GM18511 (cell line): ENCODE measurements at regions not wholly inside any gene's neighbourhood (a gene's known extent, or its start where the extent isn't known, plus 50 kb on each side); places are given as distances from the start of the nearest gene placed in this dataset.

Source experiments
- ATAC-seq: cut with Tn5 transposase; IDR thresholded peaks from one replicate; pipeline ENCODE4 v1.9.1; 2021; ENCODE audit warnings: mild to moderate bottlenecking, moderate library complexity; ENCODE audit not compliant: unreplicated experiment

DNA sequence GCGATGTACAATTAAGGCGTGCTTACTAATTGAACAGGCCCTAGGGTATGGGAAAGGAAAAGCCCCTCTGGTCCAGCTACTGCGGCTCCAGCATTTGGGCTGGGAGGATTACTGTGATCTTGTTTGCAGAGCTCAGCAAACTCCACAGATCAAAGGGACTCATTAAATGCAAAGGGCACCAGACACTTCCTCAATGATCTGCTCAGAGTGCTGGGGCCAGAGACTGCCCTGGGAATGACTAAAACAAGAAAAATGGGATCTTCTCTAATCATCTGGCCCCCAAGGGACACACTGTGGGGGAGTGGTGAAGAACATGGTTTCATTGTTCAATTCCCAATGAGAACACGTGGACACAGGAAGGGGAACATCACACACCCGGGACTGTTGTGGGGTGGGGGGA, 85.0 kb downstream of the MARCHF4 start:
- no peak for ATAC-seq

DNA sequence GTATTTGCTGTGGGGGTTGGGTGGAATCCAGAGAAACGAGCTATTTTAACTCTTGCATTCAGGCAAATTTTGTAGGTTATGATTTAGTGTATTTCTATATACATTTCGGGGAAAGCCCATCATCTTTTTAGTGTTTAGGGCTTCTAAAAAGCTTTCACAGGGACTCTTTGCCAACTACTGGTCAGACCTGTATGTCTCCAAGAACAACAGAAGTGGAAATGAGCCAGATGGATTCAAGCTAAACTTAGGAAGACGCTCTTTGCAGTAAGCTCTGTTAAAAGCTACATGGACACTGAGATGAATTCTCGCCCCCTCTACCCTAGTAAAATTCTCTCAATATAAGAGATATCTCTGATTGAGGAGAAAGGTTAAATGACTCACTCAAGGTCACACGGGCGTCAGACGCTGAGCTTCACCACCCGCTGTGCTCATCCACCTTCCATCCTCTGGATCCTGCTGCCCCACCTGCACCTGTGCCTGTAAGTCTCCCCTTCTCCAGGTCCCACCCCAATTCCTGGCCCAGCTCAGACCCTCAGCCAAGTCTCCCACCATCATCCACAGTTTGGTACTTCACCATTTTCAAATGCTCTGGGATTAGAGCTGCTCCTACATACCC, 85.6 kb downstream of the MARCHF4 start:
- ATAC-seq = no peak

DNA sequence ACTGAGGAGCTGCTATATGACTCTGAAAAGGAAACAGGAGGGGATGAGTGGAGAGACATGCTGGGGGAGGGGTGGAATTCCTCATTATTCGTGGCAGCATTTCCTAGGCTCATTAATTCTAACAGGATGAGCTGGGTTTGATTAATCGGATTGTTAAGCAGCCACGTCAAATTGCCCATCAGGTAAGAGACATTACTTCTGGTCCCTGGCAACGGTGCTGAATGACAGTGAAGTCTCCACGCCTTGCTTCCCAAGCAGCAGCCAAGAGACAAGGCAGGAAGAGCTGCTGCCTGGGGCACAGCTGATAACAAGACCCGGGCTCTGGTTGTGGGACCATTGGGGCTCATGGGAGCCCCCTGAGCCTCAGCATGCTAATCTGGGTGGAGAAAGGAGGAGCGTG, 86.6 kb downstream of the MARCHF4 start:
- no peak for ATAC-seq

DNA sequence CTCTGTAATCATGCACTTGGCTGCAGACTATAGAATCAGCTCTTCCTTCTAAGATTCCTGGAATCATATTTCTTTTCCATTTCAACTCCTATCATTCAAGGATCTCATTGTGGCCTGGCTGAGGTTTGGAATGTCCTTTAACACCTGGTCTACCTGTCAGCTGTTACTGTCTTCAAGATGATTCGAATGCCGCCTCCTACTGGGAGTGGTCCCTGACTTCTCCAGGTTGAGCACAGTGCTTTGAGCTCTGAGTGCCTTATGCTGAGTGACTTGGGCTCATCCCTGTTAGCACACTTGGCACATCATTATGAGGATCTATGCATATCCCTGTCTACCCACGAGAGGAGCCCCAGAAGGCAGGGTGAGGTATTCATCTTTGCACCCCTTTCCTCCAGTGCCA, 87.6 kb downstream of the MARCHF4 start:
- no peak for ATAC-seq

DNA sequence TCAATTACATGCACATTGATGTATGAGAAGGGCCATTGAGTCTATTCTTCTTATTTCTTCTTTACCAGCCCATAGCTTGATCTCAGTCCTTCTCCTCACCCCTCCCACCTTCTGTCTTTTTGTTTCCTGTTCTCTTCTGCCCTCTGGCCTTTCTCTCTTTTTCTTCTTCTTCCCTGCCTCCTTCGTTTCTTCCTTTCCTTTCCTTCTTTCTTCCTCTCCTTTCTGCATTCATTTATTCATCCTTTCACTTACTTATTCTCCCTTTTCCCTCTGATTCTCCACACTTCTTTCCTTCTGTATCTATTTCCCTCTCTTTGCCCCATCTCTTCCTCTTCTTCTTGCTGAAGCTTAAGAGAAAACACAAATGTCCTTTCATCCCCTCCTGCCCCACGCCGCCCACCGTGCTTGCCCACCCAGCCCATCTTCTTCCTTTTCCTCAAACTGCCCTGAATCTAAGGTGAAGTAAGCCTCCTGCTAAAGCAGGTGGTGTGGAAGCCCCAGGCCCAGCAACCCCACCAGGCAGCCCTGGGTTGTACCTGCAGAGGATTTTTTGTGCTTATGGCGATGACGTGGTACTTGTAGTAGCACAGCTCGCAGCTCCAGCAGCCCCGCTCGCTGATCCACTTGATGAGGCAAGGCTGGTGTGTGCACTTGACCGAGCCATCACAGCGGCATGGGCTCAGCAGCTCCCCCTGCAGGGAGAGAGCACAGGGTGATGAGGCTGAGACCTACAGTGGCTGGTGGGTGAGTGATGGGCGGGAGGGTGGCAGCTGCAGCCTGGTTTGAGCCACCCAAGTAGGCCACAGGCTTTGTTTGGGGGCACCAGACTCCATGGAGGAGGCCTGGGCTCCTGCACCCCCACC, 89.0 kb downstream of the MARCHF4 start:
- ATAC-seq = peak; percentile 81

DNA sequence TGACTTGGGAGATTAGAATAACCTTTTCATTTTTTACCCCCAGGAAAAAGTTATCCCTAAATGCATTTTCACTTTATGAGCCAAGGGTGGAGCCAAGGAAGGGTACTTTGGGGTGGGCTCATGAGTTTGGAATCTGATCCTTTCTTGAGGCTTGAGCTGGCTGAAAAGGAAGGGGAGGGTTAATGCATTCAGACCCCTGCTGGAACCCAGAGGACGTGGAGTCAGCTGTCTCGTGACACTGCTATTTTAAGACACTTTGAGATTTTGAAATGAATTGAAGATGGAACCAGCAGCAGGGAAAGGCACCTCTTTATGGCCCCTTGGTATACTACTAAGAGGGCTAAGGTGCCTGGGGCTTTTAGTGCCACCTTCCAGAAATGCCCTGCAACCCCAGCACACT, 90.4 kb downstream of the MARCHF4 start:
- ATAC-seq = no peak

DNA sequence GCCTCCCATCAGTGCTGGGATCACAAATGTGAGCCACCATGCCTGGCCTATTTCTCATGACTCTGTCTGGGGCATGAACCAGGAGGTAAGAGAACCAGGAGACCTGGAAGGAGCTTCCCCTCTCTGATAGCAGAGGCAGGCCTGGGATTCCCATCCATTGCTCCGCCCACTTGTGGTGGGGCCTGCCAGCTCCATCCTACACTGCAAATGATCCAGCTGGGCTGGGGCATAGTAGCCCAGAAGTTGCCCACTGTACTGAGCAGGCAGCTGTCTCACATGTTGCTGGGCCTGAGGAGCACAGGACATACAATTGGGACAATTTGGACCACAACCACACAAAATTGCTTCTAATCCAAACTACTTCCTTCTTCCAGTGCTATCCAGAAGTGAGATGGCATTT, 91.0 kb downstream of the MARCHF4 start:
- ATAC-seq = no peak

DNA sequence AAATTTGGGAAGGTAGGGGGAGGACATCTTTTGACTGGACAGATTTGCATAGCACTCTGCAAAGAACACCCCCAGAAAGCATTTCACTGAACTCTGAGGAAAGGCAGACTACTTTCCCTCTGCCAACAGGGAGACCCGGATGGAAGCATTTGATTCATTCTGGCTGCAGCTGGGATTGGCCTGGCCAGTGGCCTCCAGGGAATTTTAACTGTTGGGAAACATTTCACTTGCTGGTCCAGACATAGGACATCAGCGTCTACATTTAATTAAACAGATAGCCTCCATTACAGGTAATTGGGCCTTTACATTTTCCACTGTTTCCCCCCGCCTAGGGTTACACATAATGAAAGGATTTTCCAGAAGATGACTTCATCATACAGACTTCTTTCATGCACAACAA, 92.8 kb downstream of the MARCHF4 start:
- ATAC-seq = no peak

DNA sequence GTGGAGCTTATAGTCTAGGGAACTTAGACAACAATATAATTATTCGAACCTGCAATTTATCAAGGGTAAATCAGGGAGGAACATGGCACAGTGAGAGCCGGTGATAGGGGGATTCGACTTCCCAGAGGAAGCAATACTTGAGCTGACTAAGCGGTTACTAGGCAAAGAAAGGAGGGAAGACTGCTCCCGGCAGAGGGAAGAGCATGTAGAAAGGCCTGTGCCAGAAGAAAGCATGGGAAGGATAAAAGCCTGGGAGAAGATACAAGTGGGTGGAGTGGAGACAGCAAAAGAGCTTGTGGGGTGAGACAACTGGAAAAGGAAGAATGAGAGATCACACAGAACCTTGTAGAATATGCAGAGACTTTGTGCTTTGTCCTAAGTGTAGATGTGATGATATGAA, 93.3 kb downstream of the MARCHF4 start:
- ATAC-seq = no peak

DNA sequence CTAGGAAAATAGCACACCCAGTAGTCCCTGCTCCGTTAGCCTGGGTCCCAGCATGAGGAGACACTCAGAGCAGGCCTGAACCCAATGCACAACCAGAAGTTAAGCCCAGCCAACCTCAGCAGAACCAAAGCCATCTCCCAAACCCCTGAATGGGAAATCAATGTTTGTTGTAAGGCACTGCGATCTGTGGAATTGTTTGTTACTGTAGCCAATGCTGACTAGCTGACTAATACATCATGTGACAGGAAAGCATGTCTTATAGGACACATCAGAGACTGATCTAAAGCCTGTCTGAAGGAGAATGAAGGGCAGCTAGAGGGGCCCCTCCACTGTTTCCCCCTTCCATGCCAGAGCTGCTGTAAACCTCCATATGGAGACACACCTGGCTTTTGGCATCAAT, 96.4 kb downstream of the MARCHF4 start:
- no peak for ATAC-seq

DNA sequence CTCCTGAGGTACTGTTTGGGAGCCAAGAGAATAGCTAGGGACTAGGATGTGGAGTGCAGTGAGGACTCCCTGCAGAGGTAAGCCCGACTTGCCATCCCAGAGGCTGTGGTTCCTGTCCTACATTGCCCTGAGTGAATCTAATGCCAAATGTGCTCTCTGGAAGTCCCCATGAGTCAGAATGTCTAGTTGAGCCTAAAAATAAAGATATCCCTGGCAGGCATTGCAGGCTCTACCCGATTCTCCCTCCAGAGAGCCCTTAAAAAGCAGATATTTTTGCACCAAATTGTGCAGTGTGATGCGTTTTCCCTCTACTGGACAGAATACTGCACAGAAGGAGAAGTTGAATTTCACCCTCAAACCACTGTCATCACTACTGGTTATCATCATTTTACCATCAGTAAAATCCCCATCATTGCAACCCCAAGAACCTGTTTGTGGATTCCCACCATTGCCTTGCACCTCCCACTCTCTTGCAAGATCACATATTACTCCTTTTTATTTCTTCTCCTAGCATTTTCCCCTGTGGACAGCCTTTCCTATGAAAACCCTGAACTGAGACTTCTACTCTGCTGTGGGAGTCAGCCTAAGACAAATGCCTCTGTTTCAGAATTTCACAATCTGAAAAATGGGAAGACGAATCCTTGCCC, 98.0 kb downstream of the MARCHF4 start:
- ATAC-seq = no peak

DNA sequence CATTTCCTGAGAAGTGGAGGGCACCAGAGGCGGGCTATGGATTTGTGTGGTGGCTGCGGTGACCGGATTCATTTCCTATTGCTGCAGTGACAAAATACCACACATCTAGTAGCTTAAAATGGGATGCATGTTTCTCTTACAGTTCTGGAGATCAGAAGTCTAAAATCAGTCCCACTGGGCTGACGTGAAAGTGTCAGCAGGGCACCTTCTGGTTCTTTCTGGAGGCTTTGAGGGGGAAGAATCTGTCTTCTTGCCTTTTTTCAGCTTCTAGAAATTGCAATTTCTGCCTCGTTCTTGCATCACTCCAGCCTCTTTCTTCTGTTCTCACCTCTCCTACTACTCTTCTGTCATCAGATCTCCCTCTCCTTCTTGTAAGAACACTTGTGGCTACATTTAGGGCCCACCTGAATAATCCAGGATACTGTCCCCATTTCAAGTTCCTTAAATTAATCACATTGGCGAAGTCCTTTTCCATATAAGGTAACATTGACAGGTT, 111.2 kb downstream of the MARCHF4 start:
- no peak for ATAC-seq

DNA sequence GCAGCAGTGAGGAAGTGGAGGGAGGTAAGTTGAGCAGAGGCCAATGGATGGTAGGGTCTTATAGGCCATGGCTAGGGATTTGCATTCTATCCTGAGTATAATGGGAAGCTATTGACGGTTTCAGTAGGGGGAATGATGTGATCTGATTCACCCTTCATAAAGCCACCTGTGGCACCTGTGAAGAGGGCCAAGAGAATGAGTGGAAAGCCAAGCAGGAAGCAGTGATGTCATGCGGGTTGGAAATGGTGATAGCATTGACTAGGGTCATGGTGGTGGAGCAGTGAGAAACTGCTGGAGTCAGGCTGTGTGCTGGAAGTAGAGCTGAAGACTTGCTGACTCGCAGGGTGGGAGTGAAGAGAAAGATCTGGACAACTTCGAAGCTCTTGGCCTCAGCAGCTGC, 111.7 kb downstream of the MARCHF4 start:
- no peak for ATAC-seq

DNA sequence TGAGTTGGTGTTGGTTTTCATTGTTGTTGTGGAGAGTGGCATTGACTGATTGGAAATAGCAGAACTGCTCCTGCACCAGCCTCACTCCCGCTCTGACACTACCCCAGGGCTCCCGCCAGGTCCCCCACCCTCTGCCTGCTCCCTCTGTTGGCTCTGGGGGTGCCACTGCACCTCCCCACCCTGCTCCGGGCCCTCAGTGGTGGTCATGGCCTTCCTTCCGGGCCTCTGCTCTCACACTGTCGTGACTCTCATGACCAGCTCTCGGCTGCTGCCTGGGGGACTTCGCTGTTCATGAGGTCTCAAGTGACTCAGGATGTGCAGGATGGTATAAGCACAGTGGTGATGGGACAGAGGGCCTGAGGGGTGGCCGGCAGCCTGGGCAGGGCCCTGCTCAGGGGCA, 113.2 kb downstream of the MARCHF4 start:
- no peak for ATAC-seq

DNA sequence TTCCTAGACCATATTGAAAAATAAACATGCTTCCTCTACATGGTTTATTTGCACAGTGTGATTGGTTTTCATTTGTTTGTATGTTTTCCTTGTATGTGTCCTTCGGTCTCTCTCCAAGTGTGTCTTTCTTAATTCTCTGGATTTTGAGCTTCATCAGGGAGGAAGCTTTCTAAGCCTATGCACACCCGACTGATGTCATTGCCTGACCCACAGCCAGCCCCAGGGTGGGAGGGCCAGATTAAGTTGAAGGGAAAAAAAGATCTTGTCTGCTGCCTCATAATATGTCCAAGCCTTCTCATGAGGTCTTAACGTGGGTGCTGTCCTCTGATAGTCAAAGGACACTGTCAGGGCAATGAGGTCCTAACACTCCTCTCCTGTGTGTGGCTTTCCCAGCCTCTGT, 115.2 kb downstream of the MARCHF4 start:
- no peak for ATAC-seq
